ENCODE measurements at regions not wholly inside any gene's neighbourhood (a gene's known extent, or its start where the extent isn't known, plus 50 kb on each side); places are given as distances from the start of the nearest gene placed in this dataset.
A peak's percentile ranks its signal among the peaks of the same experiment; 100 is the strongest.

- Histone ChIP-seq H3K4me3 (ENCODE audit: low read length in 2 of 2) (no peak overlapping the region), H3K36me3 (ENCODE audit: control insufficient read depth in 2 of 2, insufficient read depth in 2 of 2, low read length in 1 of 2) (no peaks in the 10 kb centered on the region), H3K4me1 (ENCODE audit: control insufficient read depth in 2 of 2, insufficient read depth in 2 of 2, low read length in 2 of 2) (peaks cover 31 to 60% of the 10 kb centered on the region in 2 donors), H3K9me3 (ENCODE audit: control insufficient read depth in 2 of 2, insufficient read depth in 1 of 2, low read length in 1 of 2) (no peaks in the 10 kb centered on the region), H3K27ac (ENCODE audit: low read depth in 1 of 2, low read length in 1 of 2) (peak overlapping the region; percentile 74 to 92), H3K27me3 (ENCODE audit: control insufficient read depth in 2 of 2, insufficient read depth in 1 of 2, low read length in 1 of 2) (no peaks in the 10 kb centered on the region)
- peak in 1 of 9 donors; percentile 43 for DNase-seq (ENCODE audit: low read depth in 6 of 9, low spot score in 9 of 9)
- WGBS: 27% methylated on average over 4 of the region's 4 CpGs
These were observed 116.7 kb upstream of the TEX13D start for GRCh38 chrX:124215786-124216185.

DNA sequence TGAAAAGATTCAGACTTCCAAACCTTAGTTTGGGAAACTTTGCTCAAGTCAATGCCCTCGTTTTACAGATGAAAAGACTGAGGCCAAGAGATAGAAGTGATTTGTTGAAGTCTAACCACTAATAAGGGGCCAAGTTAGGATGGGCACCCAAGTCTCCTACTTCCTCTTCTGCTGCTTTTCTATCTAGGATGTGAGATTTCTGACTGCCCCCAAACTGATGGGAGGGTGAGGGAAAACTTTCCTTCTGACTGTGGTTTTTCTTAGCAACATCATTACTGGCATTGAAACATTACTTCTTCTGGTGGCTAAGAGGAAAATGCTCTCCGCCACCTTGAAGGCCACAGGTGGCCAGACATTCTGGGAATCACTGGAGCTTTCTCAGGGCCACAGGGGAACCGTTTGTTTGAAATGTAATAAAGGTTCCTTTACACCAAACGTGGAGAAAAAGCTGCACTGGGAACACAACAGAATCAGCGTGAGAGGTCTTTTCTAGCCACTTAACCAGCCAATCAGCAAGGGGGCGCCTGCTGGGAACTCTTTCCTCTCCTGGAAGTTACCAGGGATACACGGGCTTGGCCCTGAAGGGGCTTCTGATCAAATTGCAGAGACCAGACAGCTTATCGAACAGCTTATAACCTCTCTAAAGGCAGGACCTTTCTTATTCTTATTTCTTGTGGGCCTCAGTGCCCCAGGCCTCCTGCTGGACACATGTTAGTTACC, 115.9 kb upstream of the TEX13D start:
- Histone ChIP-seq H3K27me3 (ENCODE audit: control insufficient read depth in 2 of 2, insufficient read depth in 1 of 2, low read length in 1 of 2) (no peaks in the 10 kb centered on the region), H3K9me3 (ENCODE audit: control insufficient read depth in 2 of 2, insufficient read depth in 1 of 2, low read length in 1 of 2) (no peaks in the 10 kb centered on the region), H3K4me1 (ENCODE audit: control insufficient read depth in 2 of 2, insufficient read depth in 2 of 2, low read length in 2 of 2) (peaks cover 31 to 60% of the 10 kb centered on the region in 2 donors), H3K4me3 (ENCODE audit: low read length in 2 of 2) (peak overlapping the region in 1 of 2 donors; percentile 10), H3K27ac (ENCODE audit: low read depth in 1 of 2, low read length in 1 of 2) (peak overlapping the region; percentile 89 to 92), H3K36me3 (ENCODE audit: control insufficient read depth in 2 of 2, insufficient read depth in 2 of 2, low read length in 1 of 2) (no peaks in the 10 kb centered on the region)
- WGBS: 33% methylated on average over 8 of the region's 8 CpGs
- DNase-seq (ENCODE audit: low read depth in 6 of 9, low spot score in 9 of 9): no peak

- peak overlapping the region; percentile 16 to 25 for H3K4me3 ChIP-seq (ENCODE audit: low read length in 2 of 2)
- H3K9me3 ChIP-seq (ENCODE audit: control insufficient read depth in 2 of 2, insufficient read depth in 1 of 2, low read length in 1 of 2): no peaks in the 10 kb centered on the region
- peak overlapping the region; percentile 89 to 92 for H3K27ac ChIP-seq (ENCODE audit: low read depth in 1 of 2, low read length in 1 of 2)
- H3K27me3 ChIP-seq (ENCODE audit: control insufficient read depth in 2 of 2, insufficient read depth in 1 of 2, low read length in 1 of 2): no peaks in the 10 kb centered on the region
- peaks cover 31 to 60% of the 10 kb centered on the region in 2 donors for H3K4me1 ChIP-seq (ENCODE audit: control insufficient read depth in 2 of 2, insufficient read depth in 2 of 2, low read length in 2 of 2)
- DNase-seq (ENCODE audit: low read depth in 6 of 9, low spot score in 9 of 9): peak in 7 of 9 donors; percentile 58 to 89 (median 74)
- 7% methylated on average over 10 of the region's 10 CpGs for WGBS
- H3K36me3 ChIP-seq (ENCODE audit: control insufficient read depth in 2 of 2, insufficient read depth in 2 of 2, low read length in 1 of 2): no peaks in the 10 kb centered on the region
These were observed 114.9 kb upstream of the TEX13D start for GRCh38 chrX:124217304-124218251.

DNA sequence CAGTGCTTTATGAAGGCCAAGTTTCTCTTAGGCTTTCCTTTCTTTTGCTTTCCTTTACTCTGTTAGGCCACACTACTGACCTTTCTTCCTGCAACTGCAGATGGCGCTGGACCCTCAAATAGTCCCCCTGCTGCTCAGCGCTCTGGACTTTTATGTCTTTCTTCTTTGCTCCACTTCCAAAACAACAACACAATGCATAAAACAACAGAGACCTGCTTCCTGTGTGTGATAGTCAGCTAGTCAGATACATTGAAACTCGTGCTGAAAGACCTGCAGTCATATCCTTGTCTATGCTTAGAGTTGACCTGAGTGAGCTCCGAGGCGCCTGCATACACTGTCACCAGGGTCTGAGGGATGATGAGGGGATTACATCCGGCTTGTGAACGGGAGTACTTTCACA, 108.9 kb upstream of the TEX13D start:
- peak in 1 of 9 donors; percentile 62 for DNase-seq (ENCODE audit: low read depth in 6 of 9, low spot score in 9 of 9)
- no peak overlapping the region for H3K4me3 ChIP-seq (ENCODE audit: low read length in 2 of 2)

DNA sequence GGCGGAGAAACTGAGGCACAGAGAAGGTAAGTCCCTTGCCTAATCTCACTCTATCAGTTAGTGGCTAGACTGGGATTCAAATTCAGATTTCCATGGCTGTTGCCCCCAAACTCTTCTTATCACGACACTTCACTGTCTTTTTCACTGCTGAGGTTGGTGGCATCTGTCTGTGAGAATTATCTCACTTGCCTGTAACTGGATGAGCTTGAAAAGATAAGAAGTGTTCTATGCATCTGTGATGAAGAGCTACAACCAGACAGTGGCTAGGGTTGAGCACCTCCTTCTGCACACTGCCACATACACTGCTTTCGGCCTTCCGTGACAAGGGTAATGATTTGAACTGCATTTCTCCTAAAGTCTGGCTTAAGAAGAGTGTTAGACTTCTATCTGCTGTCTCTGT, 107.9 kb upstream of the TEX13D start:
- Histone ChIP-seq H3K36me3 (ENCODE audit: control insufficient read depth in 2 of 2, insufficient read depth in 2 of 2, low read length in 1 of 2) (no peaks in the 10 kb centered on the region), H3K9me3 (ENCODE audit: control insufficient read depth in 2 of 2, insufficient read depth in 1 of 2, low read length in 1 of 2) (no peaks in the 10 kb centered on the region), H3K4me1 (ENCODE audit: control insufficient read depth in 2 of 2, insufficient read depth in 2 of 2, low read length in 2 of 2) (peaks cover 10 to 42% of the 10 kb centered on the region in 2 donors), H3K4me3 (ENCODE audit: low read length in 2 of 2) (no peak overlapping the region), H3K27ac (ENCODE audit: low read depth in 1 of 2, low read length in 1 of 2) (peak overlapping the region; percentile 60 to 78), H3K27me3 (ENCODE audit: control insufficient read depth in 2 of 2, insufficient read depth in 1 of 2, low read length in 1 of 2) (no peaks in the 10 kb centered on the region)
- WGBS: 78% methylated on average over 4 of the region's 4 CpGs
- DNase-seq (ENCODE audit: low read depth in 6 of 9, low spot score in 9 of 9): peak in 1 of 9 donors; percentile 52

More for the DNA sequence above, 108.9 kb upstream of the TEX13D start:
- Histone ChIP-seq H3K9me3 (ENCODE audit: control insufficient read depth in 2 of 2, insufficient read depth in 1 of 2, low read length in 1 of 2) (no peaks in the 10 kb centered on the region), H3K4me1 (ENCODE audit: control insufficient read depth in 2 of 2, insufficient read depth in 2 of 2, low read length in 2 of 2) (peaks cover 14 to 44% of the 10 kb centered on the region in 2 donors), H3K27me3 (ENCODE audit: control insufficient read depth in 2 of 2, insufficient read depth in 1 of 2, low read length in 1 of 2) (no peaks in the 10 kb centered on the region), H3K36me3 (ENCODE audit: control insufficient read depth in 2 of 2, insufficient read depth in 2 of 2, low read length in 1 of 2) (no peaks in the 10 kb centered on the region), H3K27ac (ENCODE audit: low read depth in 1 of 2, low read length in 1 of 2) (peak overlapping the region; percentile 78 to 79)
- 75% methylated on average over 7 of the region's 7 CpGs for WGBS

DNA sequence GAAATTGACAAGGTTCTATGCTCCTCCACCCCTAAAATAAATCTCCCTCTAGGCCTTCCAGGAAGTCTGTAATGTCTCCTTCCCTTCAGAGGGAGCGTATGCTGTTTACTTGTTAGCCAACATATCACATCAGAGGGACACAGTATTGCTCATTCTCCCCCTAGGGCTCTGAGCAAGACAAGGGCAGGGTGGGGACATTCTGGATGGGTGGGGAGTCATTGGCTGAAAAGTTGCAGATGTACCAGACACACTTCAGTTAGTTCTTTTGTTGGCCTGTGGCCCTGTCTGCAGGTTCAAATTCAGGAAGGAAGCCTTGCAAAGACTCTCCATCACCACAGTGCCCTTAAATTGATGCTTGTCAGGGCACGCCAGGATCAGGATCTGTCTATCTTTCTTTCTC, 106.3 kb upstream of the TEX13D start:
- H3K9me3 ChIP-seq (ENCODE audit: control insufficient read depth in 2 of 2, insufficient read depth in 1 of 2, low read length in 1 of 2): no peaks in the 10 kb centered on the region
- DNase-seq (ENCODE audit: low read depth in 6 of 9, low spot score in 9 of 9): no peak
- no peaks in the 10 kb centered on the region for H3K36me3 ChIP-seq (ENCODE audit: control insufficient read depth in 2 of 2, insufficient read depth in 2 of 2, low read length in 1 of 2)
- H3K4me3 ChIP-seq (ENCODE audit: low read length in 2 of 2): no peak overlapping the region
- H3K4me1 ChIP-seq (ENCODE audit: control insufficient read depth in 2 of 2, insufficient read depth in 2 of 2, low read length in 2 of 2): peaks cover 8 to 42% of the 10 kb centered on the region in 2 donors
- H3K27ac ChIP-seq (ENCODE audit: low read depth in 1 of 2, low read length in 1 of 2): no peak overlapping the region
- WGBS: 83% methylated on average over 2 of the region's 2 CpGs
- H3K27me3 ChIP-seq (ENCODE audit: control insufficient read depth in 2 of 2, insufficient read depth in 1 of 2, low read length in 1 of 2): no peaks in the 10 kb centered on the region

DNA sequence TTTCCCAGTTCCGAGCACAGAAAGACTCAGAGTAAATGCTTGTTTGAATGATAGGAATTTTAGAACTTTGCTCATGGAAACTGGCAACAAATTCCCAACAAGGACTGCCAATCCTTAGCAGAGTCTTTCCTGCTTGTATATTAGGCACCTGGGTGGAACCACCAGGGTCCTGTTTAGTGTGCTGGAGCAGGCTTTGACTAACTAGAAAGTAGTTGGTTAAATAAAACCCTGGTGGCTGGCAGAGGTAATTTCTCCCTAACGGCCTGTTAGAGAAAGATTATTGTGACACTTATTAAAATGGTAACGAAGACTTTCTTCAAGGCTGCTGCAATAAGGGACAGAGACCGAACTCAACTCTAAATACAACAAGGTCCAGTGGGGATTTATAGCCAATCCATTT, 103.6 kb upstream of the TEX13D start:
- Histone ChIP-seq H3K4me3 (ENCODE audit: low read length in 2 of 2) (no peak overlapping the region), H3K36me3 (ENCODE audit: control insufficient read depth in 2 of 2, insufficient read depth in 2 of 2, low read length in 1 of 2) (no peaks in the 10 kb centered on the region), H3K4me1 (ENCODE audit: control insufficient read depth in 2 of 2, insufficient read depth in 2 of 2, low read length in 2 of 2) (peaks cover 10 to 59% of the 10 kb centered on the region in 2 donors), H3K9me3 (ENCODE audit: control insufficient read depth in 2 of 2, insufficient read depth in 1 of 2, low read length in 1 of 2) (no peaks in the 10 kb centered on the region), H3K27ac (ENCODE audit: low read depth in 1 of 2, low read length in 1 of 2) (no peak overlapping the region), H3K27me3 (ENCODE audit: control insufficient read depth in 2 of 2, insufficient read depth in 1 of 2, low read length in 1 of 2) (no peaks in the 10 kb centered on the region)
- DNase-seq (ENCODE audit: low read depth in 6 of 9, low spot score in 9 of 9): no peak
- WGBS: 97% methylated on average over 4 of the region's 4 CpGs

- Histone ChIP-seq H3K4me1 (ENCODE audit: control insufficient read depth in 2 of 2, insufficient read depth in 2 of 2, low read length in 2 of 2) (peaks cover 5 to 54% of the 10 kb centered on the region in 2 donors), H3K27me3 (ENCODE audit: control insufficient read depth in 2 of 2, insufficient read depth in 1 of 2, low read length in 1 of 2) (no peaks in the 10 kb centered on the region), H3K36me3 (ENCODE audit: control insufficient read depth in 2 of 2, insufficient read depth in 2 of 2, low read length in 1 of 2) (no peaks in the 10 kb centered on the region), H3K9me3 (ENCODE audit: control insufficient read depth in 2 of 2, insufficient read depth in 1 of 2, low read length in 1 of 2) (no peaks in the 10 kb centered on the region), H3K27ac (ENCODE audit: low read depth in 1 of 2, low read length in 1 of 2) (no peak overlapping the region), H3K4me3 (ENCODE audit: low read length in 2 of 2) (no peak overlapping the region)
- WGBS: over 99% methylated on average over 4 of the region's 4 CpGs
- DNase-seq (ENCODE audit: low read depth in 6 of 9, low spot score in 9 of 9): no peak
These were observed 103.1 kb upstream of the TEX13D start for GRCh38 chrX:124229374-124229773.
